GM23338 (cell line): ENCODE measurements at regions not wholly inside any gene's neighbourhood (a gene's known extent, or its start where the extent isn't known, plus 50 kb on each side); places are given as distances from the start of the nearest gene placed in this dataset.

Source experiments
- CREB1 ChIP-seq: fragments of 250-450 bp; sonication (Bioruptor Pico); IDR thresholded peaks from 2 replicates; pipeline ENCODE4 v1.5.0; 2020; ENCODE audit warnings: low read depth, mild to moderate bottlenecking, moderate library complexity
- EZH2 ChIP-seq: fragments of 200-600 bp; sonication (generic); IDR thresholded peaks from one replicate; pipeline ENCODE4 v1.8.0; 2017; ENCODE audit warnings: antibody characterized with exemption, mild to moderate bottlenecking, low read depth; ENCODE audit not compliant: unreplicated experiment
- EZH2phosphoT487 ChIP-seq: fragments of 200-600 bp; sonication (generic); IDR thresholded peaks from one replicate; pipeline ENCODE4 v1.8.1; 2018; ENCODE audit warnings: antibody characterized with exemption; ENCODE audit not compliant: unreplicated experiment
- POLR2AphosphoS5 ChIP-seq: IDR thresholded peaks from 2 replicates; pipeline ENCODE4 v1.6.1; 2016; ENCODE audit warnings: antibody characterized with exemption, low read depth
- ZNF331 ChIP-seq: fragments of 250-450 bp; sonication (Bioruptor Pico); IDR thresholded peaks from 2 replicates; pipeline ENCODE4 v1.5.0; 2020; ENCODE audit warnings: low read depth, mild to moderate bottlenecking, moderate library complexity
- TF ChIP-seq, protein P1 (sequence below), 2 experiments: fragments of 200-600 bp in 1 of 2; sonication (generic) in 1 of 2; conservative IDR thresholded peaks; 2 replicates each; pipeline versions ENCODE4 v1.5.1 to v1.6.1; 2016 to 2017; ENCODE audit warnings: antibody characterized with exemption in 2 of 2, low read depth in 2 of 2, mild to moderate bottlenecking in 2 of 2, moderate library complexity in 1 of 2

DNA sequence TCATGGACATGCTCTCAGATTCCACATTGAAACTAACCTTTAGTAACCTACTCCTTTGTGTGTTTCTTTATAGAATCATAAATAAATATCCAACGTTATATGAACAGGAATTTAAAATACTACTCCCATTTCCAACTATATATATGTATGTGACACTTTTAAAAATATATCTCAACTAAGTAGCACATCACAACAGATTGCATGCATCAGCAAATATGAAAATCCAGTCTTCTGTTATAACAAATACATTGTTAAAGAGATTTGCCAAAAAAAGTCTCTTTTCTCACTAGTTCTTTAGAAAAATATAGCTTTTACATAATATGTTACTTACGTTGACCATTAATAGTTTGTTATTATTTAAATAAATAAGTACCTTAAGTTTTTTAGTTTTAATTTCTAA is 1608.6 kb upstream of the RAG2 start:
- TF ChIP-seq EZH2 (no peak), EZH2phosphoT487 (no peak), POLR2AphosphoS5 (no peak), ZNF331 (CRISPR knock-in tag) (no peak), CREB1 (no peak)
- TF ChIP-seq, protein P1, sequence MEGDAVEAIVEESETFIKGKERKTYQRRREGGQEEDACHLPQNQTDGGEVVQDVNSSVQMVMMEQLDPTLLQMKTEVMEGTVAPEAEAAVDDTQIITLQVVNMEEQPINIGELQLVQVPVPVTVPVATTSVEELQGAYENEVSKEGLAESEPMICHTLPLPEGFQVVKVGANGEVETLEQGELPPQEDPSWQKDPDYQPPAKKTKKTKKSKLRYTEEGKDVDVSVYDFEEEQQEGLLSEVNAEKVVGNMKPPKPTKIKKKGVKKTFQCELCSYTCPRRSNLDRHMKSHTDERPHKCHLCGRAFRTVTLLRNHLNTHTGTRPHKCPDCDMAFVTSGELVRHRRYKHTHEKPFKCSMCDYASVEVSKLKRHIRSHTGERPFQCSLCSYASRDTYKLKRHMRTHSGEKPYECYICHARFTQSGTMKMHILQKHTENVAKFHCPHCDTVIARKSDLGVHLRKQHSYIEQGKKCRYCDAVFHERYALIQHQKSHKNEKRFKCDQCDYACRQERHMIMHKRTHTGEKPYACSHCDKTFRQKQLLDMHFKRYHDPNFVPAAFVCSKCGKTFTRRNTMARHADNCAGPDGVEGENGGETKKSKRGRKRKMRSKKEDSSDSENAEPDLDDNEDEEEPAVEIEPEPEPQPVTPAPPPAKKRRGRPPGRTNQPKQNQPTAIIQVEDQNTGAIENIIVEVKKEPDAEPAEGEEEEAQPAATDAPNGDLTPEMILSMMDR (conservative IDR thresholded peaks at IDR 0.05; ENCODE audit: low read depth in 2 of 2), result no peak
